Daoy (cell line): ENCODE measurements at regions not wholly inside any gene's neighbourhood (a gene's known extent, or its start where the extent isn't known, plus 50 kb on each side); places are given as distances from the start of the nearest gene placed in this dataset.
"Not testable (repeated sequence)": the region's sequence is repeated elsewhere in the genome, so short reads cannot be mapped to it uniquely, and the experiment has no call there.

Experiments used
- DNase-seq: peaks from one replicate; pipeline ENCODE4 v3.0.0-alpha.2; 2015; ENCODE audit warnings: low read depth

- DNase-seq = no peak
Observed at GRCh38 chr3:89923921-89924610, 816.6 kb downstream of the EPHA3 start.

- no peak for DNase-seq
Observed at GRCh38 chr3:89925976-89926375, 818.6 kb downstream of the EPHA3 start.

DNA sequence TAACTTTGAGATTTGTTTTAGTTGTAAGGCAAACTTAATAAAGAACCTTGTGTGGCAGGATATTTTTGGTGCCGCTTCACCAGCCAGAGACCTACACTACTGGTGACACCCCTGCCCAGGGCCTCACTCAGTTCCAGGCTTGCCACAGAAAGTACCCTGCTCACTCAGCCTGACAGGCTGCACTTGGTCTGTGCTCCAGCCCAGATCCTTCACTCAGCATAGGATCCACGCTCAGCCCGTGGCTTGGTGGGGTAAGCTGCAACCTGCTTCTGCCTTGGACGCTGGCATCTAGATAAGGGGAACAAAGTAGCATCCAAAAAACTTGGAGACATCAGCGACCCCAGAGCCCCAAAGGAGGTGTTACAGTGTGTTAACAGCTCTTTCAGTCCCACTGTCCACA, 825.5 kb downstream of the EPHA3 start:
- no peak for DNase-seq

DNA sequence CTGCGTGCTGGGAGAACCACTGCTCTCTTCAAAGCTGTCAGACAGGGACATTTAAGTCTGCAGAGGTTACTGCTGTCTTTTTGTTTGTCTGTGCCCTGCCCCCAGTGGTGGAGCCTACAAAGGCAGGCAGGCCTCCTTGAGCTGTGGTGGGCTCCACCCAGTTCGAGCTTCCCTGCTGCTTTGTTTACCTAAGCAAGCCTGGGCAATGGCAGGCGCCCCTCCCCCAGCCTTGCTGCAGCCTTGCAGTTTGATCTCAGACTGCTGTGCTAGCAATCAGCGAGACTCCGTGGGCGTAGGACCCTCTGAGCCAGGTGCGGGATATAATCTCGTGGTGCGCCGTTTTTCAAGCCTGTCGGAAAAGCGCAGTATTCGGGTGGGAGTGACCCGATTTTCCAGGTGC, 837.0 kb downstream of the EPHA3 start:
- not testable (repeated sequence) for DNase-seq

GRCh38 chr3:89946884-89947283, 839.5 kb downstream of the EPHA3 start:
- no peak for DNase-seq

- DNase-seq = no peak
Observed at GRCh38 chr3:89947337-89947954, 840.0 kb downstream of the EPHA3 start.

DNA sequence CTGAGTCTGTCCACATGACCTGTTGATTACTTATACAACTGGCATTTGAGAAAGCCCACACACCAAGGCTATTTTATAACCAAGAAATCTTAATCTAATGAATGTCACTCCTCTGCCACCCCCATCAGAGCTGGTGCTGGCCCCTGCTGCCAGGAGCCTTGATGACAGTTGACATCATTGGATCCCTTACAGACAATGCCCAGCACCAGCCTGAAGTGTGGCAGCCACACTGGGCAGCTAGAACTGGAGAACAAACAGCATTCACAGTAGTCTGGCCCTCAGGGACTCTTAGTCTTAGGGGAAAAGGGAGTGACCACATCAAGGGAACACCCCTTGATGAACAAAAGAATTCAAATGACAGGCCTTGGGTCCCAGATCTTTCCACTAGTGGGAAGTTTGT, 840.6 kb downstream of the EPHA3 start:
- no peak for DNase-seq

DNA sequence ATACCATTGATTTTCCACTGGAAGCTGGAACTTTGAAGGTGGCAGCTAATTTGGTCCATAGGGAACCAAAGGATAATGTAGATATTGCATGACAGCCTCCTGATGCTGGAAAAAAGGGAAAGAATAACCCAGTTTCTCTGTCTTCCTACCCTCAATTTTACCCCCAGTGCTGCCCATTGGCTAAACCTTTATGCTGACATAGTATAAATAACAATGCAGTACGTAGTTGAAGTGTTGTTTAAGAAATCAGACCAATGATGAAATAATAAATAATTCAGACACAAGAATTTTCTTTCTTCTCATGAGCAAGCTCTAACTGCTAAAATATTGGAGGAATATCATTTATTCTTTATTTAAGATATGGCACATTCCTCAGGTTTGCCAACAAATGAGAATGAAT, 843.4 kb downstream of the EPHA3 start:
- DNase-seq = no peak

DNA sequence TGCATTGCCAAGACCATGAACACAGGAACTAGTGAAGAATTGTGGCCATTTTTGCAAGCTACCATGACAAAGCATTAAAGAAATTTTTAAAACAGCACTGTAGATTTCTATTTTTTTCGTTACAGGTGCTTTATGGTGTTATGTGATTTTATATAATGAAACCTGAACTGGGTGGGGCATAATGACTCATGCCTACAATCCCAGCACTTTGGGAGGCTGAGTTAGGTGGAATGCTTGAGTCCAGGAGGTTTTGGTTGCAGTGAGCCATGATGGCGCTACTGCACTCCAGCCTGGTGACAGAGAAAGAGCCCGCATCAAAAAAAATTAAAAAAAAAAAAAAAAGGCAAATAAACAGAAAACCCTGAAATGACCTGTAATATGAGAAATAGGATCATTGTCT, 846.7 kb downstream of the EPHA3 start:
- no peak for DNase-seq

DNA sequence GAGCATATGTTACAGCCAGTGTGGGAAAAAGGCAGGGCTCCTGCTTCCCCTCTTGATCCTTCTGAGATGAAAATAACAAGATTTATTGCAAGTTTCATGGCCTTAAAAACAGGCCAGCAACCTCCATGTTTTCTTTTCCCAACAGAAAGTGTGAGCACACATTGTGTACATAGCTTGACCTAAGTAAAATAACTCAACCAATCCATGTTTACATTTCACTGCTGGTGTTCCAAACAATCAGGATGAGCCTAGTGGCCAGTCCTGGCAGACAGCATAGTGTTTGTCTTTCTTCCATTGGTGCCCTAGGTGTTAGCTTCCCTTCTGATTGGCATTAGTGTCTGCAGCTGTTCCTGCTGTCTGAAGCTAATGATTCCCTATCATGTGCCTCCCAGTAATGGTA, 847.7 kb downstream of the EPHA3 start:
- no peak for DNase-seq

DNA sequence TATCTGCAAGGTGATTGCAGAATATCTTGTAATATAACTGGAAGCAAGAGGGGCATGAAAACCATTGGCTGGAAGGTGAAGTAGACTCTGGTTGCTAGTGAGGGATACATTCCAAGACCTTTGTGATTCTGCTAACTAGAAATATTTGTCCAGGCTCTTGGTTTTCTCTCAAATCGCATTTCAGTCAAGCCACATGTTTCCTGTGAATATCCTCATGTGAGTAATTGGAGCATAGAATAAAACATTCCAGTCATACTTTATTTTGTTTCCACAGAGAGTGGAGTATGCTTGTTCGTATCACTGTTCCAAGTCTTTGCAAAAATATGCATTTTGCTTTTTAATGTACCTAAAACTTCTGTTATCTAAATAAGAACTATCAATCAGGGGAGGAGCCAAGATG, 850.0 kb downstream of the EPHA3 start:
- DNase-seq = no peak

DNA sequence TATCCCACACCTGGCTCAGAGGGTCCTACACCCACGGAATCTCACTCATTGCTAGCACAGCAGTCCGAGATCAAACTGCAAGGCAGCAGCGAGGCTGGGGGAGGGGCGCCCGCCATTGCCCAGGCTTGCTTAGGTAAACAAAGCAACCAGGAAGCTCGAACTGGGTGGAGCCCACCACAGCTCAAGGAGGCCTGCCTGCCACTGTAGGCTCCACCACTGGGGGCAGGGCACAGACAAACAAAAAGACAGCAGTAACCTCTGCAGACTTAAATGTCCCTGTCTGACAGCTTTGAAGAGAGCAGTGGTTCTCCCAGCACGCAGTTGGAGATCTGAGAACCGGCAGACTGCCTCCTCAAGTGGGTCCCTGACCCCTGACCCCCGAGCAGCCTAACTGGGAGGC, 850.7 kb downstream of the EPHA3 start:
- not testable (repeated sequence) for DNase-seq

DNA sequence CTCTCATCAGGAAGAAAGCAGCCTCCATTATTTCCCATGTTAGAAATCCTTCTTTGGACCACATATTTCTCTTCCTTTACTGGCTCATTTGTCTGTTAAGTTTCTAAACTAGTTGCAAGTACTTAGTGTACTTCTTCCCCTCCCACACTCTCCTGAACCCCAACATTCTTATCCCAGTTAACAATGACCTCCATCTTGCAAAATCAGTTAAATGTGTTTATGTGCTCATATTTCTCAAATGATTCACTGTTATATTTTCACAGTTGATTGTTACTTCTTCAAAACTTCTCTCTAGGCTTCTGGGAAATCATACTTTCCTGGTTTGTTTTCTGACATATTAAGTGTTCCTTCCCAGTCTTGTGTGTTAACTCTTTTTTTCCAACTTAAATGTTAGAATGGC, 856.9 kb downstream of the EPHA3 start:
- no peak for DNase-seq

DNA sequence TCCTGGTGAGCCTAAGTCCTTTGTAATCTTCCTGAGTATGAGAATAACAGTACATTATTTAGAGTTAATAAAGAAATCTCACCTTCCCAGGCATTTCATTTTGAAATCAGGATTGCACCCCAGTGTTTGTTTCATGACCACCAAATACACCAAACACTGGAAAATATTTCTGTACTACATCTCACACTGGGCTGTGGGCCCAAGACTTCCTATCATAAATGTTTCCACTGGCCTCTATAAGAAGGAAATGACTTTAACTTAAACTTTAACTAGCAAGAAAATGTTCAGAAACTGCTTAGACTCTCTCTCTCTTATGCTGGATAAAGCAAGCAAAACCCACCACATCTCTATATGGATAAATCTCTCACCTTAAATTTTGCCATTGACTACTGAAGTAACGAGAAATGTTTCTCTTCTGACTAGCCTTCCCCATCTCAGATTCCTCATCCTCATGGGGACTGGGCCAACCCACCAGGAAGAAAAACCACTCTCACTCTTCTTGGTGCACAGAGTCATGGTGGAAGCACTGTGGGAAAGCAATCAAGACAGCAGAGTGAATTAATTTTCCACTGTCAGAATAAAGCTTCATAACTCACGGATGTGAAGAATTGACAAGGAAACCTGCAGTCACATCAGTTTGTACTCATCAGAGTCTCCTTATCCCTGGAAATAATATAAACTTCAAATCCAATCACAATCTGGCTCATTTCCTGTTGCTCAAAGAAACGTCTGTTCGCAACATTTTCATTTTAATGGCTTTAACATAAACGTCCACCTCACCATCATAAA, 859.6 kb downstream of the EPHA3 start:
- DNase-seq = no peak

DNA sequence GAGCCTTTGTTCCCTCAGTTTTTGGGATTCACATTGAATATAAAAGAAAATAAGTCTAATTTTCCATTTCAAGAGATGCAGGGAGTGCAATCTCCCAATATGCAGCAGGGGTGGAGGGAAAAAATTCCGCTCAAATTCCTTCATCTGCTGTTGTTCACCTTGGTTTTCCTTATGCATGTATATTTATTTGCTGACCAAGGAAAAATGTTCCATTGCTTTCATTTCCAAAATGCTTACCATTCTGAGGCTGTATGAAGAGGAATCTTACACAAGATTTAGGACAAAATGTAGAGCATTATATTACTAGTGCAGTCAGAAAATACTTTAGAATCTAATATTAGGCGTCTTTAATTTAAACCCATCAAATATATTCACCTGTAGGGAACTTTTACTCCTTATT, 863.9 kb downstream of the EPHA3 start:
- DNase-seq = no peak

DNA sequence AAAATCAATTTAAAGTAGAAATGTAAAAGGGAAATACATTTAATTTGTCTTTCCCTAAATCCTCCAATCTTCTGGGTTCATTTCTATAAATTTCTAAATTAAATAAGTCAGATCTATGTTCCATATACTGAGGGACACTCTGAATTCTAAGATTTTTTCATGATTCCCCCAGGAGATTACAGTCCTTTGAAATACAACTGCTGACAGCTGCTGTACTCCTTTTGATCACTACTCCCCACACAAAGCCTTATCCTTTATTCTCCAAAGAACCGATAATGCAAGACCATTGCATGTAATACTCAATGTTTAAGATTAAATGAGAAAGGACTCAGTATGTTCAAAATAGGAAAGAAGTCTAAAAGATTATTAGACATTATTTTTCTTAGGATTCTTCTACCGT, 865.7 kb downstream of the EPHA3 start:
- DNase-seq = no peak

DNA sequence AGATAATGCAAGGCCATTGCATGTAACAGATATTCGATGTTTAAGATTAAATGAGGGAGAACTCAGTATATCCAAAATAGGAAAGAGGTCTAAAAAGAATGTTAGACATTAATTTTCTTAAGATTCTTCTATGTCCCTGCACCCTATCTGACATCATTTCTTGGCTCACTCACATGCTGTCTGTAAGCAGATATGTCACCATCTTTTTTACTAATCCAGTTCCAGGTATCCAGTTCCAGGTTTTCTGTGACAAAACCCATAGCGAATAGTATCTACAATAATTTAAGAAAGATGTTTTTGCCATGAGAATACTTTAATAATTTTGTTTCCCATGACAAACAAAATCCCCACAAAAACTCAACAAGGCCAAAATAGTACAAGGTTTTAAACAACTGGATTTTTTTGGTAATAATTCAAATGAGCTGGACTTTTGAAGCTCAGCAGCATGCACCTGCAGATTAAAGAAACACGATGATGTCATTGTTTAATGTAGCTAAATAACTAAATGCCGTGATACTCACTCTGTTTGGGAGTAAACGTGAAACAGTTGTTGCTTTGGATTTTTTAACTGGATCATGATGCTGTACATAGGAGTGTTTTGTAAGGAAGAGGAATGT, 867.6 kb downstream of the EPHA3 start:
- no peak for DNase-seq

DNA sequence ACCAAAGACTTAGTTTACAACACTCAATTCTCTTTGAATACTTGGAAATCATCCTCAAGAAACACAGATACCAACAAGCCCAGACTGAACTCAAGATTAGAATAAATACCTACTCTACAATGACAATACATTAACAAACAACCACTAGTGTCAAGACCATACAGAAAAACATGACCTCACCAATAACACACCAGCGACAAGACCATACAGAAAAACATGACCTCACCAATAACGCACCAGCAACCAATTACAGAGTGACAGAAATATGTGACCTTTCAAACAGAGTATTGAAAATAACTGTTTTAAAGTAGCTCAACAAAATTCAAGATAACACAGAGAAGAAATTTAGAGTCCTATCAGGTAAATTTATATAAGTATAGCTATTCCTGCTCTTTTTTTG, 876.0 kb downstream of the EPHA3 start:
- no peak for DNase-seq

- DNase-seq = no peak
Observed at GRCh38 chr3:90005281-90005847, 897.9 kb downstream of the EPHA3 start.

- no peak for DNase-seq
Observed at GRCh38 chr3:90007778-90008499, 900.5 kb downstream of the EPHA3 start.

GRCh38 chr3:90010341-90010740, 902.9 kb downstream of the EPHA3 start:
- no peak for DNase-seq

GRCh38 chr3:90011131-90011530, 903.7 kb downstream of the EPHA3 start:
- no peak for DNase-seq
